MCF 10A (cell line): ENCODE measurements at regions not wholly inside any gene's neighbourhood (a gene's known extent, or its start where the extent isn't known, plus 50 kb on each side); places are given as distances from the start of the nearest gene placed in this dataset.
"Not testable (repeated sequence)": the region's sequence is repeated elsewhere in the genome, so short reads cannot be mapped to it uniquely, and the experiment has no call there.

ENCODE experiments used
- BruUV-seq: library from RNA; stranded (reverse); fragments of 400-500 nt; replicated peaks from 2 replicates; lab custom pipeline; 2021; lab: Mats Ljungman, UMichigan
- CTCF ChIA-PET: fragments of 300-600 bp; sonication (Branson Sonifier 250); formaldehyde crosslinking; extraction: SDS; loops from one replicate; lab custom pipeline; 2021; ENCODE audit warnings: antibody characterized with exemption, inconsistent platforms; lab: Yijun Ruan, JAX
- POLR2A ChIA-PET: fragments of 300-600, 350-650 bp; sonication (Branson Sonifier 250); formaldehyde crosslinking; extraction: SDS; loops from one replicate; lab custom pipeline; 2020; ENCODE audit warnings: antibody characterized with exemption, inconsistent platforms; lab: Yijun Ruan, JAX
- DNase-seq: peaks from one replicate; pipeline ENCODE4 v3.0.0-alpha.2; 2018; ENCODE audit not compliant: unreplicated experiment
- H3K27ac Mint-ChIP-seq: one replicate; pipeline ENCODE4 v1.8.0; 2022; ENCODE audit warnings: mild to moderate bottlenecking, low read depth, mixed read lengths; ENCODE audit not compliant: unreplicated experiment
- H3K27me3 Mint-ChIP-seq: one replicate; pipeline ENCODE4 v1.8.0; 2022; ENCODE audit warnings: mixed read lengths; ENCODE audit not compliant: insufficient read depth, unreplicated experiment
- H3K36me3 Mint-ChIP-seq: one replicate; pipeline ENCODE4 v1.8.0; 2022; ENCODE audit warnings: mild to moderate bottlenecking, moderate library complexity, mixed read lengths; ENCODE audit not compliant: insufficient read depth, unreplicated experiment
- H3K4me1 Mint-ChIP-seq: one replicate; pipeline ENCODE4 v1.8.0; 2022; ENCODE audit warnings: mixed read lengths; ENCODE audit not compliant: insufficient read depth, unreplicated experiment
- H3K4me3 Mint-ChIP-seq: one replicate; pipeline ENCODE4 v1.8.0; 2022; ENCODE audit warnings: mild to moderate bottlenecking, moderate library complexity, mixed read lengths; ENCODE audit not compliant: unreplicated experiment
- H3K9me3 Mint-ChIP-seq: one replicate; pipeline ENCODE4 v1.8.0; 2022; ENCODE audit warnings: mixed read lengths; ENCODE audit not compliant: unreplicated experiment
- intact Hi-C: fragments of 100-400 bp; cut with micrococcal nuclease; formaldehyde crosslinking; loops from 2 replicates; pipeline ENCODE4 v1.14.1; 2022
- TF ChIP-seq, protein P1 (sequence below): fragments of 200-600 bp; IDR thresholded peaks from one replicate; pipeline ENCODE4 v1.8.0; 2022; ENCODE audit warnings: antibody characterized with exemption, mild to moderate bottlenecking; ENCODE audit not compliant: unreplicated experiment

DNA sequence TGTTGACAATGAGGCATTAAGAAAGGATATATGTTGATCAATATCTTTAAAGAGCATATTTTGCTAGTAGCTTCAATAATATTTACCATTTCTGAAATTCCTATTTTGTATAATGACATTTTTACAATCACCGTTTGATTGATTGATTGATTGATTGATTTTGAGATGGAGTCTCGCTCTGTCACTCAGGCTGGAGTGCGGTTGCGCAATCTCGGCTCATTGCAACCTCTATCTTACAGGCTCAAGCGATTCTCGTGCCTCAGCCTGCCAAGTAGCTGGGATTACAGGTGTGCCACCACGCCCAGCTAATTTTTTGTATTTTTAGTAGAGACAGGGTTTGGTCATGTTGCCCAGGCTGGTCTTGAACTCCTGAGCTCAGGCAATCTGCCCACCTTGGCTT lies 150.9 kb upstream of the TEX13D start:
- CTCF ChIA-PET: interaction anchor here (0.6 kb wide), 1 partner anchor 205 kb away, joined by 3 read pairs; no protein-coding TSS in a partner anchor
- intact Hi-C loops, H3K4me3 Mint-ChIP-seq: not testable (repeated sequence)

DNA sequence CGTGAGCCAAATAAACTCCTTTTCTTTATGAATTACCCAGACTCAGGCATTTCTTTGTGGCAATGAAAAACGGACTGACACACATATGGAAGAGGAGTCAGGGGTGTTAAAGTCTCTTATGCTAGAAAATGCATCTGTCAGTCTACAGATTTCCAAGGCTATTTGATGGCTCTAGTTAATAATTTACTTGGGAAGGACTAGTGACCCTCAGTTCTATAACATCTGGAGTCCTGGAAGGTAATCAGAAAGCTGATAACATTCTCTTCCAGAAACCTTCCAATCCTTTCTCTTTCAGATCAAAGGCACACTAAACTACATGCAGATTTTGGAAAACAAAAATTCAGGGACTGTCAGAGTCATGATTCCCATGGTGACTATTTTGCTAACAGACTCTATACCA lies 142.0 kb upstream of the TEX13D start:
- POLR2A ChIA-PET: no interaction called here
- intact Hi-C loops: no loop called here
- no peak overlapping the region for H3K27ac Mint-ChIP-seq
- BruUV-seq: no TSS peak
- no peak overlapping the region for H3K4me3 Mint-ChIP-seq
- no peaks in the 10 kb centered on the region for H3K4me1 Mint-ChIP-seq
- no peak for DNase-seq
- H3K27me3 Mint-ChIP-seq: no peaks in the 10 kb centered on the region
- CTCF ChIA-PET: no interaction called here
- peaks cover 11% of the 10 kb centered on the region for H3K9me3 Mint-ChIP-seq
- no peaks in the 10 kb centered on the region for H3K36me3 Mint-ChIP-seq
- TF ChIP-seq, protein P1, sequence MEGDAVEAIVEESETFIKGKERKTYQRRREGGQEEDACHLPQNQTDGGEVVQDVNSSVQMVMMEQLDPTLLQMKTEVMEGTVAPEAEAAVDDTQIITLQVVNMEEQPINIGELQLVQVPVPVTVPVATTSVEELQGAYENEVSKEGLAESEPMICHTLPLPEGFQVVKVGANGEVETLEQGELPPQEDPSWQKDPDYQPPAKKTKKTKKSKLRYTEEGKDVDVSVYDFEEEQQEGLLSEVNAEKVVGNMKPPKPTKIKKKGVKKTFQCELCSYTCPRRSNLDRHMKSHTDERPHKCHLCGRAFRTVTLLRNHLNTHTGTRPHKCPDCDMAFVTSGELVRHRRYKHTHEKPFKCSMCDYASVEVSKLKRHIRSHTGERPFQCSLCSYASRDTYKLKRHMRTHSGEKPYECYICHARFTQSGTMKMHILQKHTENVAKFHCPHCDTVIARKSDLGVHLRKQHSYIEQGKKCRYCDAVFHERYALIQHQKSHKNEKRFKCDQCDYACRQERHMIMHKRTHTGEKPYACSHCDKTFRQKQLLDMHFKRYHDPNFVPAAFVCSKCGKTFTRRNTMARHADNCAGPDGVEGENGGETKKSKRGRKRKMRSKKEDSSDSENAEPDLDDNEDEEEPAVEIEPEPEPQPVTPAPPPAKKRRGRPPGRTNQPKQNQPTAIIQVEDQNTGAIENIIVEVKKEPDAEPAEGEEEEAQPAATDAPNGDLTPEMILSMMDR: no peak

More for the DNA sequence above, 150.9 kb upstream of the TEX13D start:
- DNase-seq, H3K4me1 Mint-ChIP-seq, H3K36me3 Mint-ChIP-seq, H3K27me3 Mint-ChIP-seq, BruUV-seq, H3K27ac Mint-ChIP-seq, POLR2A ChIA-PET: not testable (repeated sequence)
- peaks cover 20% of the 10 kb centered on the region for H3K9me3 Mint-ChIP-seq

DNA sequence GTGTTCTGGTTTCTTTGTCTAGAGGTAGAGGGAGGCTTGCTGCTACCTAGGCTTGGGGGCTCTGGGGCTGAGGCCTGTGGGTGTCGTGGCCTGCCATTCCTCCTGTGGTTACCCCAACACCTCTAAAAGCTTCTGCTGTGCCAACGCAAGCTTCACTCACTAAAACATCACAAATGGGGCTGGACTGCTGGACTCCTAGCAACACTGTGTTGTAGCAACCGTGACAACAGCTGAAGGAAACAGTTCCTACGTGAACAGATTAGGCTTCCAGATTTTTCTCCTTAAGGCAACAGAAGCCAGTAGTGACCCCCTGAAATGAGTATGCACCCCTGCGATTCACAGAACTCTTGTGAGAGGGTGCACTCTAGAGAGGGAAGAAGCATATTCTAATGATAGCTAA lies 138.3 kb upstream of the TEX13D start:
- Mint-ChIP-seq H3K27ac (no peak overlapping the region), H3K9me3 (peaks cover 7% of the 10 kb centered on the region), H3K27me3 (no peaks in the 10 kb centered on the region), H3K4me1 (no peaks in the 10 kb centered on the region), H3K36me3 (no peaks in the 10 kb centered on the region), H3K4me3 (no peak overlapping the region)
- no peak for DNase-seq
- BruUV-seq: no TSS peak
- intact Hi-C loops: no loop called here
- TF ChIP-seq, protein P1: no peak
- ChIA-PET CTCF (interaction anchor here (1.5 kb wide), 1 partner anchor 16 kb away, joined by 4 read pairs; no protein-coding TSS in a partner anchor), POLR2A (interaction anchor here (0.6 kb wide), 1 partner anchor 25 kb away, joined by 3 read pairs; no protein-coding TSS in a partner anchor)

DNA sequence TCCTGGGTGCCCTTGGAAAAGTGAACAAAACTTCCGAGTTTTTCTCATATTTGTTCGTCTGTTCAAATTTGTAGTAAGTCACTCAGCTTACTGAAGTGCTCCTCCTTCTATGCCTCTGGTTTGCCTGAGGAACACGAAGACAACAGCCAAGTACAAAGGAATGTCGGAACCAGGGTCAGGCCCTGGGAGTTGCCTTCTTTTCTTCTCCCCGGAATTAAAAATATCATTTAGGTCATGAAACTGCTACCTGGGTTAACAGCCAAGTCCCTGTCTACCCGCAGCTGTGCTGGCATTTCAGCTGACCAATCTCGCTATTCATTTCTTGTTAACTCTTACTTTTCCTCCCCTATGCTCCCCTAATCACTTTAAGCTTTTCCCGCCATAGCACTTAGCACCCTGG lies 137.6 kb upstream of the TEX13D start:
- no peaks in the 10 kb centered on the region for H3K27me3 Mint-ChIP-seq
- intact Hi-C loops: no loop called here
- no peak overlapping the region for H3K27ac Mint-ChIP-seq
- no TSS peak for BruUV-seq
- TF ChIP-seq, protein P1: no peak
- no peaks in the 10 kb centered on the region for H3K4me1 Mint-ChIP-seq
- ChIA-PET CTCF (interaction anchor here (0.9 kb wide), 1 partner anchor 16 kb away, joined by 3 read pairs; no protein-coding TSS in a partner anchor), POLR2A (interaction anchor here (0.6 kb wide), 1 partner anchor 159 kb away, joined by 3 read pairs; no protein-coding TSS in a partner anchor)
- no peak for DNase-seq
- H3K9me3 Mint-ChIP-seq: peaks cover 7% of the 10 kb centered on the region
- H3K4me3 Mint-ChIP-seq: no peak overlapping the region
- H3K36me3 Mint-ChIP-seq: no peaks in the 10 kb centered on the region

DNA sequence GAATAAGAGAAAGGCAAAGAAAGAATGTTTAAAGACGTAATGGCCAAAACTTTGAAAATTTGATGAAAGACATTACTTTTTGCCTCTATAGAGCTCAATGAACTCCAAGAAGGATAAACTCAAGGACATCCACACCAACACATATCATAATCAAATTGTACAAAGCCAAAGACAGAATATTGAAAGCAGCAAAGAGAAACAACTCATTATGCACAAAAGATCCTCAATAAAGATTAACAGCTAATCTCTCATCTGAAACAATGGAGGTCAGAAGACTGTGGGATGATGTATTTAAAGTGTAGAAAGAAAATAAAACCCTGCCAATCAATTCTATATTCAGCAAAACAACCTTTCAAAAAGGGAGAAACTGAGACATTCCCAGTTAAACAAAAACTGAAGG lies 129.1 kb upstream of the TEX13D start:
- BruUV-seq: no TSS peak
- no peak overlapping the region for H3K4me3 Mint-ChIP-seq
- H3K4me1 Mint-ChIP-seq: no peaks in the 10 kb centered on the region
- H3K36me3 Mint-ChIP-seq: no peaks in the 10 kb centered on the region
- POLR2A ChIA-PET: no interaction called here
- intact Hi-C loops: no loop called here
- H3K9me3 Mint-ChIP-seq: peaks cover 14% of the 10 kb centered on the region
- TF ChIP-seq, protein P1: no peak
- DNase-seq: no peak
- H3K27me3 Mint-ChIP-seq: no peaks in the 10 kb centered on the region
- CTCF ChIA-PET: no interaction called here
- no peak overlapping the region for H3K27ac Mint-ChIP-seq
